ENCODE measurements at regions not wholly inside any gene's neighbourhood (a gene's known extent, or its start where the extent isn't known, plus 50 kb on each side); places are given as distances from the start of the nearest gene placed in this dataset.

GRCh38 chr2:239529313-239530015, 128.6 kb upstream of the HDAC4 start:
- DNase-seq (ENCODE audit: low read depth) = no peak

GRCh38 chr2:239528883-239529282, 128.1 kb upstream of the HDAC4 start:
- no peak for DNase-seq (ENCODE audit: low read depth)

- DNase-seq (ENCODE audit: low read depth) = no peak
These were observed 127.3 kb upstream of the HDAC4 start for GRCh38 chr2:239528146-239528545.

- no peak for DNase-seq (ENCODE audit: low read depth)
These were observed 126.0 kb upstream of the HDAC4 start for GRCh38 chr2:239526666-239527415.

- no peak for DNase-seq (ENCODE audit: low read depth)
These were observed 125.2 kb upstream of the HDAC4 start for GRCh38 chr2:239526038-239526437.

- no peak for DNase-seq (ENCODE audit: low read depth)
These were observed 123.1 kb upstream of the HDAC4 start for GRCh38 chr2:239523954-239524330.

GRCh38 chr2:239523147-239523953, 122.5 kb upstream of the HDAC4 start:
- DNase-seq (ENCODE audit: low read depth) = no peak

- DNase-seq (ENCODE audit: low read depth) = no peak
These were observed 121.9 kb upstream of the HDAC4 start for GRCh38 chr2:239522740-239523119.

- DNase-seq (ENCODE audit: low read depth) = no peak
These were observed 121.4 kb upstream of the HDAC4 start for GRCh38 chr2:239522002-239522739.

GRCh38 chr2:239521518-239521815, 120.6 kb upstream of the HDAC4 start:
- no peak for DNase-seq (ENCODE audit: low read depth)

- DNase-seq (ENCODE audit: low read depth) = no peak
These were observed 120.1 kb upstream of the HDAC4 start for GRCh38 chr2:239520811-239521517.

- no peak for DNase-seq (ENCODE audit: low read depth)
These were observed 119.2 kb upstream of the HDAC4 start for GRCh38 chr2:239519921-239520585.

GRCh38 chr2:239519089-239519920, 118.5 kb upstream of the HDAC4 start:
- no peak for DNase-seq (ENCODE audit: low read depth)

GRCh38 chr2:239518286-239519088, 117.7 kb upstream of the HDAC4 start:
- DNase-seq (ENCODE audit: low read depth) = no peak

GRCh38 chr2:239517686-239518085, 116.9 kb upstream of the HDAC4 start:
- DNase-seq (ENCODE audit: low read depth) = no peak

GRCh38 chr2:239516954-239517305, 116.1 kb upstream of the HDAC4 start:
- DNase-seq (ENCODE audit: low read depth) = no peak

GRCh38 chr2:239516286-239516953, 115.6 kb upstream of the HDAC4 start:
- DNase-seq (ENCODE audit: low read depth) = no peak

GRCh38 chr2:239514754-239515530, 114.1 kb upstream of the HDAC4 start:
- DNase-seq (ENCODE audit: low read depth) = no peak
